ENCODE measurements at regions not wholly inside any gene's neighbourhood (a gene's known extent, or its start where the extent isn't known, plus 50 kb on each side); places are given as distances from the start of the nearest gene placed in this dataset.

- Histone ChIP-seq H3K27me3 (no peaks in the 10 kb centered on the region), H3K36me3 (no peaks in the 10 kb centered on the region), H3K27ac (no peak overlapping the region), H3K4me3 (no peak overlapping the region), H3K9me3 (no peaks in the 10 kb centered on the region), H3K4me1 (no peaks in the 10 kb centered on the region)
- intact Hi-C loops (cut with DNase I; ENCODE audit: low total_unique reads): no loop called here
- no peak for DNase-seq
- no peak for TF ChIP-seq CTCF (IDR thresholded peaks at IDR 0.05)
These were observed 1579.3 kb downstream of the C4orf33 start for GRCh38 chr4:130675266-130675665.

DNA sequence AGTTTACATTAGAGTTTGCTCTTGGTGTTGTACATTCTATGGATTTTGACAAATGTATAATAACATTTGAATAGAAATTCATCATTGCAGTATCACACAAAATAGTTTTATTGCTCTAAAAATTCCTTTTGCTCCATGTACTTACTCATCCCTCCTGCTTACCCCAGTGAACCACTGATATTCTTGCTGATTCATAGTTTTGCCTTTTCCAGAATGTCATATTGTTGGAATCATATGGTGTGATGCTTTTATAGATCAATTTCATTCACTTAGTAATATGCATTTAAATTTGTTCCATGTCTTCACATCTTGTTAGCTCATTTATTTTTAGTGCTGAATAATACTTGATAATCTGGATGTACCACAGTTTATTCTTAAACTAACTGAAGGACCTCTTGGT lies 1593.2 kb downstream of the C4orf33 start:
- no peak overlapping the region for H3K4me3 ChIP-seq
- no peak overlapping the region for H3K27ac ChIP-seq
- H3K4me1 ChIP-seq: no peaks in the 10 kb centered on the region
- no peak for DNase-seq
- H3K9me3 ChIP-seq: no peaks in the 10 kb centered on the region
- intact Hi-C loops (cut with DNase I; ENCODE audit: low total_unique reads): no loop called here
- H3K27me3 ChIP-seq: no peaks in the 10 kb centered on the region
- no peak for TF ChIP-seq CTCF (IDR thresholded peaks at IDR 0.05)
- no peaks in the 10 kb centered on the region for H3K36me3 ChIP-seq

- Histone ChIP-seq H3K27me3 (no peaks in the 10 kb centered on the region), H3K9me3 (no peaks in the 10 kb centered on the region), H3K36me3 (no peaks in the 10 kb centered on the region), H3K27ac (no peak overlapping the region), H3K4me3 (no peak overlapping the region), H3K4me1 (no peaks in the 10 kb centered on the region)
- intact Hi-C loops (cut with DNase I; ENCODE audit: low total_unique reads): no loop called here
- no peak for TF ChIP-seq CTCF (IDR thresholded peaks at IDR 0.05)
- no peak for DNase-seq
These were observed 1602.3 kb downstream of the C4orf33 start for GRCh38 chr4:130698251-130698650.

GRCh38 chr4:130699004-130699403 lies 1603.1 kb downstream of the C4orf33 start:
- no peaks in the 10 kb centered on the region for H3K27me3 ChIP-seq
- no peak for TF ChIP-seq CTCF (IDR thresholded peaks at IDR 0.05)
- intact Hi-C loops (cut with DNase I; ENCODE audit: low total_unique reads): no loop called here
- no peak overlapping the region for H3K27ac ChIP-seq
- H3K9me3 ChIP-seq: no peaks in the 10 kb centered on the region
- H3K36me3 ChIP-seq: no peaks in the 10 kb centered on the region
- no peak overlapping the region for H3K4me3 ChIP-seq
- no peaks in the 10 kb centered on the region for H3K4me1 ChIP-seq
- DNase-seq: no peak

- no peak overlapping the region for H3K27ac ChIP-seq
- no peak for TF ChIP-seq CTCF (IDR thresholded peaks at IDR 0.05)
- H3K9me3 ChIP-seq: no peaks in the 10 kb centered on the region
- no peaks in the 10 kb centered on the region for H3K4me1 ChIP-seq
- no peaks in the 10 kb centered on the region for H3K36me3 ChIP-seq
- H3K27me3 ChIP-seq: no peaks in the 10 kb centered on the region
- intact Hi-C loops (cut with DNase I; ENCODE audit: low total_unique reads): no loop called here
- DNase-seq: no peak
- no peak overlapping the region for H3K4me3 ChIP-seq
These were observed 1607.4 kb downstream of the C4orf33 start for GRCh38 chr4:130703211-130703935.

DNA sequence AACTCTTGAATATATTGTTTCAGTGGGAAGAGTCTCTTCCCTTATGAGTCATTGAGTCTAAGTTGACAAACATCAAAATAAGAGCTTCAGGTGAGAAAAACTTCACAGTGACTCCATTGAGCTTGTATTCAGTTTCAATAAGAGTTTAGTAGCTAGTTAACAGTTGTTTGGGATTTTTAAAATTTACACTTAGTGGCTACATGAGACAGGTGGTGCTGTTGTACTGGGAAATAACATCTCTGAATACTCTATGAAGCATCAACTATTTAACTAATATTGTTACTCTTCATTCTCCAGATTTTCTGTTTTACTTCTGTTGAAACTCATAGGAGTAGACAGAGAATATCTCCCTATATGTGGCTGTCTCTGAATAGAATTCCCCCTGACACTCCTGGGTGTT lies 1609.1 kb downstream of the C4orf33 start:
- Histone ChIP-seq H3K9me3 (no peaks in the 10 kb centered on the region), H3K27me3 (no peaks in the 10 kb centered on the region), H3K27ac (no peak overlapping the region), H3K36me3 (no peaks in the 10 kb centered on the region), H3K4me1 (no peaks in the 10 kb centered on the region), H3K4me3 (no peak overlapping the region)
- TF ChIP-seq CTCF (IDR thresholded peaks at IDR 0.05): no peak
- no peak for DNase-seq
- intact Hi-C loops (cut with DNase I; ENCODE audit: low total_unique reads): no loop called here
